GM19397 (cell line): ENCODE measurements at regions not wholly inside any gene's neighbourhood (a gene's known extent, or its start where the extent isn't known, plus 50 kb on each side); places are given as distances from the start of the nearest gene placed in this dataset.

Experiments
- ATAC-seq: cut with Tn5 transposase; IDR thresholded peaks from one replicate; pipeline ENCODE4 v1.9.1; 2021; ENCODE audit warnings: mild to moderate bottlenecking, moderate library complexity; ENCODE audit not compliant: unreplicated experiment

DNA sequence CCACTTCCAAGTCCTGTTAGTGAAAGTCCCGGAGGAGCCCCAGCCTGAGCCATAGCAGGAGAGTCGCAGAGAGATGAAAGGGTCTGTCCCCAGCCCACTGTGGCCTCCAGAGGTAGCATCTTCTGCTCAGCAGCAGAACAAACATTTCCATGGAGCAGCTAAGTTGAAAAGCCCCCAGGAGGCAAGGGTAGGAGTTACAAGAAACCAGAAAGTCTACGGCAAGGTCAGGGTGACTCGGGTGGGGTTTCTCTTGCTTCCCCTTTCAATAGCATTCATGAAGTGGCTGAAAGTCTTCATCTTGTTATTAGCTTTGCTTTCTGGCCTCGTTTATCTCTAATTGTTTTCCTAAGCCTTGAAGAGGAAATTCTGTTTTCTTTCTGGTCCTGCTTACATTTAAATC is 151.2 kb upstream of the DIO3 start:
- ATAC-seq = no peak

DNA sequence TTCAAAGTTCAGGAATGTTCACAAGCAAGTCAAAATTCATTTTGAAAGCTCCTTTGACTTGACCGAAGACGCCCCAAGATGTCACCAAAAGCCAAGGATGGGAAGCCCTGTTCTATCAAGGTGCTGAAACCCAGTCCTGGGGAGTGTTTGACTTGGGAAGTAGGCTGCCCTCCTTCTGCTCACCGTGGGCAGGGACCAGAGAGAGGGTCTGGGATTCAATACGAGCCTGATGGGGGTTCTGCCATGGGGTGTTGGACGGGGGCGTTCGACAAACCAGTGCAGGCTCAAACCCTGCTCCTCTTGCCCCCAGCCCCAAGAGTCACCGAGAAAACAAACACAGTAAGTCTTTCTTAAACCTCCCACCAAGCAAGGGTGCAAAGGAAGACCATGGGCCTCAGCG is 150.1 kb upstream of the DIO3 start:
- ATAC-seq = no peak

DNA sequence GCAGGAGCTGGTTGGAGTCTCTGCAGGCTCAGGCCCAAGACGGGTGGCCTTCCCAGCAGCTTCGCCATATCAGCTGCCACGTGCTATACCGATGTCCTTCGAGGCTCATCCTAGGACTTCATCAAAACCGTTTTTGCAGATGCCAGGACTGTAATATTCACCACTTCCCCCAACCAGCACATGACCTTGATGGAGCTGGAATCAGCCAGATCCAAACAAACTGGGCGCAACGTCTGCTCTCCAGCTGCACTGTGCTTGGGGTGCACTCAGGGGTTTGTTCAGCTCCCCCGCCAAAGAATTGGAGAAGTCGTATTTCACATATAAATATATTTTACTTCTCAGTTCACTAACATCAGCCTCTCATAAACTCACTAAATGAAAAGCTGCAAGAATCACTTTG is 149.5 kb upstream of the DIO3 start:
- no peak for ATAC-seq

DNA sequence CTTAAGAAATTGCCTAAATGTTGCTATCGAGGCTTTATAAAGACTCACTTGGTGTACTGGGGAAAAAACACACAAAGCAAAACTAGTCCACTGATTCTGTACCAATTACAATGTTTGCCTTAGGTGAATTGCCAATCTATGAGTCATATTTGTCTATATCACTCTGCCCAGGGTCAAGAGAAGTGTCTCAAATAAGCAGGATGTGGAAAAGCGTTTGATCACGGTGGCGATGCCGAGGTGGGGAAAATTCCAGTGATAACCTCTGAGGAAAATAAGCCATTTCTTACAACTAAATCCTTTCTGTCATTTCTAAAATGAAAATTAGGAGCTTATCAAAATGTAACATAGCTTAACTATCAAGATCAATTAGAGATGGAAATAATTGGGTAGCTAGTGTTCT is 148.6 kb upstream of the DIO3 start:
- no peak for ATAC-seq

DNA sequence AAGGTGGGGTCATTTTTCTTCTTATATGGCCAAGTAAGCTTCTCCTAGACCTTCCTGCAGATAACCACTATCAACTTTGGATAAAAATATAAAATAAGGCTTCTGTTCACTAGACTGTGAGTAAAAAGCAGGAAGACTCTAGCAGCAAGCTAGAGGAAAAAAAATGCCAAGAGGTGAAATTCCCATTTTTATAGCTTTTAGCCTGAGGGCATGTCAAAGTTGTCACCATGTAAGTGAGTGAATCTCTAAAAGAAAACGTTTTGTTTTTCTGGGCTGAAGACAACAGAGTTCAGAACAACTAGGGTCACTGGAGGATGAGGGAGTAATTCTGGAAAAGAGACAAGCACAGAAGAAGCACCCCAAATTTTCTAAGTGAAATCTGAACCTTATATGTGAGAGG is 143.9 kb upstream of the DIO3 start:
- ATAC-seq = no peak

DNA sequence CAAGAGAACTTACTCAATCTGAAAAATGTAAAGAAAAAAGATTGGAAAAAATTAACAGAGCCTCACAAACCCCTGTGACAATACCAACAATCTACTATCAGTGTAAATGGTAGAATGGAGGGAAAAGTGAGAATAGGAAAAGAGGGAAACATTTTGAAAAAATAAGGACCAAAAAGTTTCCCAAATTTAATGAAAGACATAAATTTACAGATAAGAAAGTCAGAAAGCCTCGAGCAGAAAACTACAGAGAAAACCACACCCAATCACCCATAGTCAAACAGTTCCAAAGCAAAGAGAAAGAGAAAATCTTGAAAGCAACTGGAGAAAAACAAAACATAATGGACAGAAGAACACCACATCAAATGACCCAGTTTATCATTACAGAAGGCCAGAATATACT is 142.7 kb upstream of the DIO3 start:
- ATAC-seq = no peak

DNA sequence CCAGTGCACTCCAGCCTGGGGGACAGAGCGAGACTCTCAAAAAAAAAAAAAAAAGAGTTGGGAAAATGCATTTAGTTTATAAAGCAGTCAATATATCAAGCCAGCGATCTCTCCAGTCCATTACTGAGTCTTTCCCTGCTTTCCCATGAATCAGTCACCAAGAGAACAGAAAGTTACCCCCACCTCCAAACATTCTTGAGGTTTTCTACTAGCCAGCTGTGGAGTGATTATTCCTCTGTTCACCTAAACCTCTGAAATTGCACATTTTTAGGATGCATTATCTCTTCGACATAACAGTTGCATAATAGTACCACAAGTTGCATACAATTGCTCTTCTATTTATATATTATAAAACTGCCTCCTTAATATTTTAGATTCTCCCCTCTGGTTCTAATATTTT is 134.8 kb upstream of the DIO3 start:
- ATAC-seq = no peak

DNA sequence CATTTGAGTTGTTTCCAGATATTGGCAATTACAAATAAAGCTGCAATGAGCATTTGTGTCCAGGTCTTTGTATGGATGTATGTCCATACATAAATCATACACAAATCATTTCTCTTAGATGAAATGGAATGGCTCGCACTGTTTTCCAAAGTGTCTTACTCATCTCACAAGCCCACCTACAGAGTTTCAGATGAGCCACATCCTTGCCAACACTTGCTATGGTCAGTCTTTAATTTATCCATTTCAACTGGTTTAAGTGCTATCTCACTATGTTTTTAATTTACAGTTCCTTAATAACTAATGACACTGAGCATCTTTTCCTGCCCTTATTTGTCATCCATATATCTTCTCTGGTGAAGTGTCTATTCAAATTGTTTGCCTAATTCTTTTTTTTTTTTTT is 132.9 kb upstream of the DIO3 start:
- ATAC-seq = no peak

DNA sequence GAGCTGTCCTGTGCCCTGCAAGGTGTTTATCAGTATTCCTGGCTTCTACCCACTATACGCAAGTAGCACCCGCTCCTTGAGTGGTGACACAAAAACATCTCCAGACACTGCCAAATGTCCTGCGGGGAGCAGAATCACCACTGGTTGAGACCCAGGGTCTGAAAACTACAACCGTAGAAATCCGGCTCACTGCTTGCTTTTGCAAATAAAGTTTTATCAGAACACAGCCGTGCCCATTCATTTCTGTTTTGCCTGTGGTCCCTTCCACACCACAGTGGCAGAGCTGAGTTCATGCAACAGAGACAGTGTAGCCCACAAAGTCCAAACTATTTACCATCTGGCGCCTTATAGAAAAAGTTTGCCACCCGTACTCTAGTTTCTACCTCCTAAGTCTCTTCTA is 125.7 kb upstream of the DIO3 start:
- ATAC-seq = no peak

DNA sequence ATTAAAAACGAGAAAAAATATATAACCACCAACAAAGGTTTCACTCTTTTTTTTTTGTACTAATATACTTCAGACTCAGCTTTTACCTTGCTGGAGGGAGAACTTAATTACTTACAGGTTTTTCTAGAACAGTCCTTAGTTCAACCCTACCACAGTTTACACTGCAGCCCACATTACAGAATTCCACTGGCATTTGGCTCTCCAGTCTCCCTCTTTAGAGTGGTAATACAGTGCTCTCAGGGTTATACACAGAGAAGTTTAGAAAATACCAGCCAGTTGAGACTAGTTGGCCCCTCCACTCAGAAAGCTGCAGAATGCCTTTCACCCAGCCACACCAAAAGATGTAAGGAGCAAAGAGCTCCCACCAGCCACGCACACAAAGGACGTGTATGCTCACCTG is 122.3 kb upstream of the DIO3 start:
- ATAC-seq = no peak

DNA sequence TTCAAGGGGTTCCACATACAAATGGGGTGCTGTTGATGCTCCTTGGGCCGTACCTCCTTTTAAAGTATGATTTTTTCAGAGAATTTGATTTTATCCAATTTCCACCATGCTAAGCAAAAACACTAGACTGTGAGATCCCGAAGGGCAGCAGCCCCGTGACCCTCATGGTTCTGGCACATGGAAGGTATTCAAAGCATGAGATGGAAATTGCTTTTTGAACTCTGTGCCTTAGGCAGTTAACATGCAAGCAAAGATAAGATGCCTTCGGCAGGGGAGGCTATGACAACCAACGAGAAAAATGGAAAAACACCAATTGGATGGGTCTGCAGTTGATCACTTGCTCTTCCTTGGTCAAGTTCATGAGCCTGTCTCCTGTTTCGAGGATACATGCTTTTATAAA is 120.8 kb upstream of the DIO3 start:
- ATAC-seq = no peak

DNA sequence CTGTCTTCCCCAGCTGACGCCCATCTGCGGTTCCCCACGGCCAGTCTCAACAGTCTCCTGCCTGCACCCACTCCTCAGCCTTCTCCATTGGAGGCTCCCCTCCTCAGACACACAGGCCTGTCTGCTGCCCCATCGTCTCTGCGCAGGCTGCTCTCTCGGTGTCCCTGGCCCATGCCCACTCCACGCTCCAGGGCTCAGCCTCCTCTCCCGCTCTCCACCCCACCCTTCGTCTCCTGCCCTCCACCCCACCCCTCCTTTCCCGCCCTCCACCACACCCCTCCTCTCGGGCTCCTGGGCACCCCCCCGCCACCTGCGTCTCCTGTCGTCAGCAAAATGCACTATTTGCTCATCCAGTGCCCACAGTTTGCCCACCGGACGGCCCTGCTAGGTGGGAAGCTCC is 119.6 kb upstream of the DIO3 start:
- no peak for ATAC-seq

DNA sequence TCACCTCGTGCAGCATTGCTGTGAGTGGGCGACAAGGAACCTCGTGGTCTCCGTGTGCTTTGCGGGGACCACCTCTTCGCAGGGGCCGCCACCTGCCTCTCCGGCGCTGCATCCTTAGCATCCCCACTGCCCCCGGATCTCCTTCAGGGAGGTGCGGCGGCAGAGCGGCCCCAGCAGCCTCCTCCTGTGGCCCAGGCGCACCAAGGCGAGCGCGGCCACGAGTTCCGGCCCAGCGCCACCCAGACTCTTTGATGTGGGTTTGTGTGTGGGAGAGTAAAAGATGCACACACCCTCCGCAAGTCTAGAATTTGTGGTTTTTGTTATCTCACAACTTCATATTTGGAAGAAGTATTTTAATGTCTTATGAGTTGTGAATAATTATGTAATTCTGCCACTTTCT is 118.8 kb upstream of the DIO3 start:
- ATAC-seq = no peak

DNA sequence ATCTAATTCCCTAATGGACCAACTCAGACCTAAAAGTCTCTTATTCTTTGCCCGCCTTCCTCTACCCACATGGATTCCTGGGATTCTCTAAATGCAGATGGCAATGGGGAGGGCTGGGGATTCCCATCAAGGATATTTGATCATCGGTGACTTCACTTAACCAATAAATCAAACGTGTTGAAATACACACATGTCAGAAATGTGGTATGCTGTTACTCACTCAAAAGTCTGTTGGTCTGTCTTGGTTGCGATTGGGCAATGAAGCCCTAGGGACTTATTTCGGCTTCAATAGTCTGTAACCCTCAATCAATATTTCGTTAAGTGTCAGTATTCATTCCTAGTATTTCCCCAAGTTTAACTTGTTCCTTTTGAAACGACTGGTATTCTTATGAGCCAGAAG is 117.2 kb upstream of the DIO3 start:
- ATAC-seq = no peak

DNA sequence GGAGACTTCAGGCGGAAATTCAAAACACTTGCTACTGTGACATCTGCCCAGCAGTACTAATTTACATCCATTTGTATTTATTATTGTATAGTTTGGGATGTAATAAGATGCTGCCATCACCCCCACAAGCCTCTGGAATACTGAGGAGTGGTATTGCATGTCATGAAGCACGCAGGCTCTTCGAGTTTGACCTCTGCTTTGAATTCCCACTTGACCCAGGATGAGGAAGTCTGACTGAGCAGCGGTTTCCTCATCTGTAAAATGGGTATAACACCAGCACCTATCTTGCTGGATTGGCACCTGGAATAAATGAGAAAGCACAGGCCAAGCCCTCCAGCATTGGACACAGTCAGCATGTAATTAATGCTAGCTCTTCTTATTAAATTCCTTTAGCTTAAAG is 116.0 kb upstream of the DIO3 start:
- ATAC-seq = no peak

DNA sequence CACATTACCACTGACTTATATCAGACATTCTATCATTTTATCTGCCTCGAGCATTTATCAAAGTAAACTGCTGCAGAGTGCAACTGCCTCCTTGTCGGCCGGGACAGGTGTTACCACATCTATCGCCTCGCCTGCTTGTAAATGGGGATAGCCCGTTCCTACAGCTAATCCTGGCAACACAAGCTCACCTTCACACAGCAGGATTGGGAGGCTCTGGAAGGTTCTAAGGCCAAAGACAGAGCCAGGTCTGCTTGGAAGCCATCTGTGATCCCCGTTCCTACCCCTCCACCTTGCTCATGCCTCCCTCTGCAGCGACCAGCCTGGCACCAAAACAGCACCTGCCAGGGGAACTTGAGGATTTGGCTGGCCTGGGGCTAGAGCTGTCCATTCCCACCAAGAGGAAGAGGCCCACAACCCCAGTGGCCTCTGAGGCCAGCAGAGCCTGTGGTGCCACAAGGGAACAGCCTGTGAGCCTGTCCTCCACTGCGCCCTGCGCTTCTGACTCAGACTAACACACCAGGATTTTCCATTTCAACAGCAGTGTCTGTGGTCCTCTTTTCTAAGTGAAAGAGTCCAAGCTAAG is 114.8 kb upstream of the DIO3 start:
- ATAC-seq = no peak

DNA sequence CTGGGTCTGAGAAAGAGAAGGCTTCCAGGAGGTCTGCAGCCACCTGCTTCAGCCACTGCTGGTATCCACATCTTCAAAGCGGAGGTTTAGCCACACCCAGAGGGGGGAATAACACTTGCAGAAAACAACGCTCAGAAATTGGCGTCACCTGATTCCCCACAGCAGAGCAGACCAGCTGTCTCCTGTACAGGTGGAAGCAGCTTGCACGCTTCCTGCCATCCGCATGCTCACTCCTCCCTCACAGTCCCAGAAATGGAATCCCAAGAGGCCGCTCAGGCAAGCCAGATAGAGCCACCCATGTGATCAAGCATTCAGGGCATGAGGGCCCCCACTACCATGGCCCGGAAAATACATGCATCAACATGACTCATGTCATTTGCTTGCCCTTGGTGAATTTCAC is 112.2 kb upstream of the DIO3 start:
- ATAC-seq = no peak

DNA sequence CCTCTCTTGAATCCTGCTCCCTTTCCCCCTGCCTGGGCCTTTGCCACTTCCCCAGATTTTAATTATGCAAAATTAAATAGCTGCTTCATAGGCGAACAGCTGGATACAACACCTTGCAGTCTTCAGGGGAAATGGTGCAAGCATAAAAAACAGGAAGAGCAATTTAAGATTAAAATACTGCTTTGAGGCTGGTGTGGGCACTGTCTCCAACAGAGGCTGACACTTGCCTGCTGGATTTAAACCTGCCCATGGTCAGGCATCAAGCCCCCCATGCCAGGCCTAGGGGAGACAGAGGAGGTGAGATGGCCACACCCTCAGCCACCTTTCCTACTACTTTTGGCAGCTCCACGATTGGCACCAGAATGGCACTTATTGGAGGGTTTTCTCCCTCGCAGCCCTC is 110.1 kb upstream of the DIO3 start:
- no peak for ATAC-seq

DNA sequence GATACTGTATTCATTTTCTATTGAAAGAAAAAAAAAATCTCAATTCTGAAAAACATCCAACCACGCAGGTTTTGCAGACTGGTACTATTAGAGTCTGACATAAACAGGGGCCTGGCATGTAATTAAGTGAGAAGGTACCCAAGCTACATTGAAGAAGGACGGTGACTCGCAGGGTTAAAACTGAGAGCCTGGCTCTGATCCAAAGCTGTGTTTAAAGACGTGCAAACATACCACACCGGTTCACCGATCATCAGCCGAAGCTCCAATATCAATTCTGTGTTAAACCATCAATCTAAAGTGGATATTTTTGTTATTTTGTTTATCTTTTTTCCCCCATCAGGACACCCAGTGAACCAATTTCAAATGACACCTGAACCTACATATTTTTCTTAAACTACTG is 108.1 kb upstream of the DIO3 start:
- ATAC-seq = no peak

DNA sequence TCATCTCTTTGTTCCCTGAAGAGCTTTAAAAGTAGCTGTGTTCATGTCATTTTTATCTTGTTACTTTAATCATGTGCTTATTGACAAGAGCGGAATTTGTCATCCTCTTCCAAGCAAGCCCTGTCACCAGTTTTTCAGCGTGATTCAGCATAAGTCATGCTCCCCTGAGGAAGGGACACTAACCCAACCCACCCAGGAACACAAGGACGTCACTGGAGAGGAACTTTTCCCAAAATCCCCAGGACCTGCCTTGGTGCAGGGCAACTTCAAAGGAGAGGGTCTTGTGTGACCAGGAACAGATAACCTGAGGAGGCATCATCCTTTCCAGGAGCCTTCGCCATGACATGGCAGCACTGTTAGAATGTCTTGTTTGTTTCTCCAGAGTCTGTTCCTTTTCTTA is 107.1 kb upstream of the DIO3 start:
- no peak for ATAC-seq

DNA sequence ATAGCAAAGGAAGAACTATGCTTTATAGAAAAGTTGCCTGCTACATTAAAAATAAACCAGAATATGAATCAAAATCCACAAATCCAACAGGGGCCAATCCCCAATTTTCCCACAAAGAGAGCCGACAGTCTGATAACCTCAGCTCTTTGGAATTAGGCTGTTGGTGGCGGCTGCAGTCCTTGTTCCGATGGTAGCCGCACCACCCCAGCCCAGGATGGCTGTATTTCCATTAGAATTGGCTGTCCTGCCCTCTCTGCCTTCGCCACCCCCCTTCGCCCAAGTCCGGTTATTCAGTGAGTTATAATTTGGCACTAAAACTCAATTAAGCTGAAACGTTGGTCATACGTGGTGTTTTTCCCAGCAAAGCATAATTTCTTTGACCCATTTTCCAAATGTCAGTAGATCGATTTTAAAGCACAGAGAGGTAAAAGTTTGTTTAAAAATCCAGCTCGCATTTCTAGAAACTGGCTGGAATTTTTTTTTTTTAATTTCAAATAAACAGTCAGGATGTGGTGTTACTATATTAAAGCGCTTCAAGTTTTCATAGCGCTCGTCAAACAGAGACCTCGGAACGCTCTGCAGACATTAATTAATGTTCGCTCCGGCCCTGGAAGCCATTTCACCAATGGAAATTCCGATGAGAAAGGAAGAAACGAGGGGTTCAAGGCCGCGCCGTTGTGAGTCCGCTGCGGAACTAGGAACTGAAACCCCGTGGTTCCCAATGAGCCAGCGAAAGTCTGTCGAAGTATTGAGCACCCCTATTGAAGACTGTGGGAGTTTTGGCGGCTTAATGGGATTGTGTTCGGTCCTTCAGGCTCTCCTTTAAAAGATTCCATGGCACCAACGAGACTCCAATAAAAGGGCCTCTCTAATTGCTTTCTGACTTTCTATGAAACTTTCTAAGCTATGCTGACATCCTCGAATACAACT is 104.8 kb upstream of the DIO3 start:
- ATAC-seq = no peak

DNA sequence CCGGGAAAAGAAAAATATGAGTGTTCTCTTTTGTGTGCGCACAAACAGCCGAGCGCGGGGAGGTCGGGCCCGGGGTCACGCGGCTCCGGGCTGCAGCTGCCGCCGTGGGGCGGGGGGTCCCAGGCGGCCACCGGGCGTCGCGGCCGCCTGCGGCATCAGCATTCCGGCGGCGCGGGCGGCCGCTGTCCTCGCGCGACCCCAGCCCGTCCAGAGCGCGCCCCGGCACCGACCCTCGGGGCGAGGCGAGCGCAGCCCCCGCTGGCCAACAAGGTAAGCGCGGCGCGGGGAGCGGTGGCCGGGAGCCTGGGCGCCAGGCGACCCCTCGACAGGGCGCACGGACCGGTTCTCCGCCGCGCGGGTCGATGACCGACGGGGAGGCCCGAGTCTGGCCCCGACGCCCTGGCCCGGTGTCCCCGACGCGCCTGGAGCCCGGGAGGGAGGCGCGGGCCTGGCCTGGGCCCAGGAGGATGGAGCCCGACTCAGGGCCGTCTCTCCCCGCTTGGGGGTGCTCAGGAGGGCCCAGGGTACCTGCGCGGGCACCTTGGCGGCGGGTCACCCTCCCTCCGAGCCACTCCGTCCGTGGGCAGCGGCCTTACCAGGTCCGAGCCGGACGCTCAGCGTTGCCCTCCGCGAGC is 103.9 kb upstream of the DIO3 start:
- no peak for ATAC-seq
